GM12878 (cell line): ENCODE measurements at regions not wholly inside any gene's neighbourhood (a gene's known extent, or its start where the extent isn't known, plus 50 kb on each side); places are given as distances from the start of the nearest gene placed in this dataset.

ENCODE experiments used
- ATAC-seq: fragments of 200-7000 bp; cut with Tn5 transposase; 3 replicates; pipeline ENCODE4 v1.9.1; 2020; ENCODE audit warnings: mild to moderate bottlenecking, moderate library complexity
- BruUV-seq: library from RNA; stranded (reverse); fragments of 400-500 nt; replicated peaks from 2 replicates; lab custom pipeline; 2021; lab: Mats Ljungman, UMichigan
- CTCF ChIA-PET: fragments of 300-600 bp; sonication (Branson Sonifier 250); formaldehyde crosslinking; extraction: SDS; loops from one replicate; lab custom pipeline; 2021; ENCODE audit warnings: inconsistent platforms; lab: Yijun Ruan, JAX
- POLR2A ChIA-PET: fragments of 350-600 bp; formaldehyde crosslinking; extraction: SDS; loops from one replicate; lab custom pipeline; 2021; ENCODE audit warnings: inconsistent platforms; lab: Charles Lee
- RAD21 ChIA-PET: fragments of 300-600 bp; sonication (Branson Sonifier 250); formaldehyde crosslinking; loops from one replicate; lab custom pipeline; 2023; ENCODE audit warnings: antibody characterized with exemption; ENCODE audit not compliant: unreplicated experiment; lab: Charles Lee
- SMC1A ChIA-PET: fragments of 300-600 bp; sonication (Branson Sonifier 250); formaldehyde crosslinking; loops from one replicate; lab custom pipeline; 2023; ENCODE audit not compliant: unreplicated experiment, uncharacterized antibody; lab: Charles Lee
- DNase-seq: peaks from one replicate; pipeline ENCODE4 v3.0.0-alpha.2; 2011; ENCODE audit warnings: low read depth, low spot score
- FAIRE-seq: peaks from 3 replicates; lab custom pipeline; 2011; peaks lifted over from hg19 to GRCh38; lab: Jason Lieb, UNC
- H2AFZ ChIP-seq: 2 replicates; pipeline ENCODE4 v1.6.0; 2011; ENCODE audit warnings: low read depth, low read length, control low read depth; ENCODE audit not compliant: control insufficient read depth
- H3K27ac ChIP-seq: 2 replicates; pipeline ENCODE4 v1.5.1; 2011; ENCODE audit warnings: control low read depth; ENCODE audit not compliant: control insufficient read depth, insufficient read depth
- H3K27me3 ChIP-seq, 2 experiments: replicated peaks in 1 of 2; 2 replicates each; pipeline versions ENCODE4 v1.6.0 to v1.6.1; 2011; ENCODE audit warnings: low read length in 1 of 2; ENCODE audit not compliant: control insufficient read depth in 2 of 2, insufficient read depth in 2 of 2
- H3K36me3 ChIP-seq, 2 experiments: 2 replicates each; pipeline ENCODE4 v1.5.1; 2011; ENCODE audit warnings: low read length in 1 of 2; ENCODE audit not compliant: control insufficient read depth in 2 of 2, insufficient read depth in 2 of 2
- H3K4me1 ChIP-seq: 2 replicates; pipeline ENCODE4 v1.6.1; 2011; ENCODE audit warnings: mild to moderate bottlenecking, low read length, moderate library complexity, mixed read lengths; ENCODE audit not compliant: control insufficient read depth, insufficient read depth
- H3K4me2 ChIP-seq: 2 replicates; pipeline ENCODE4 v1.6.0; 2011; ENCODE audit warnings: control low read depth; ENCODE audit not compliant: control insufficient read depth, insufficient read depth
- H3K4me3 ChIP-seq: fragments of 200-600 bp; sonication (generic); 2 replicates; pipeline ENCODE4 v1.5.1; 2016
- H3K79me2 ChIP-seq: 2 replicates; pipeline ENCODE4 v1.6.0; 2011; ENCODE audit warnings: low read length; ENCODE audit not compliant: control insufficient read depth, insufficient read depth
- H3K9ac ChIP-seq: 2 replicates; pipeline ENCODE4 v1.8.0; 2011; ENCODE audit warnings: low read length, control low read depth, mixed read lengths; ENCODE audit not compliant: control insufficient read depth, insufficient read depth
- H3K9me3 ChIP-seq: replicated peaks from 3 replicates; pipeline ENCODE4 v1.5.1; 2011; ENCODE audit warnings: mild to moderate bottlenecking, low read length; ENCODE audit not compliant: control insufficient read depth, insufficient read depth
- H4K20me1 ChIP-seq: 2 replicates; pipeline ENCODE4 v1.6.0; 2011; ENCODE audit not compliant: control insufficient read depth, insufficient read depth
- ASH2L ChIP-seq: fragments of 300-600, 200-600 bp; sonication (generic); IDR thresholded peaks from 2 replicates; pipeline ENCODE4 v1.6.1; 2017; ENCODE audit warnings: low read depth, mild to moderate bottlenecking, borderline replicate concordance
- BACH1 ChIP-seq: fragments of 450-650 bp; IDR thresholded peaks from 2 replicates; pipeline ENCODE4 v1.6.1; 2017; ENCODE audit warnings: mild to moderate bottlenecking, borderline replicate concordance
- E2F8 ChIP-seq: fragments of 450-650 bp; IDR thresholded peaks from 2 replicates; pipeline ENCODE4 v1.6.1; 2018; ENCODE audit warnings: mild to moderate bottlenecking, low read depth, moderate library complexity; ENCODE audit not compliant: partially characterized antibody
- GABPA ChIP-seq: IDR thresholded peaks from 2 replicates; pipeline ENCODE4 v1.6.1; 2014; ENCODE audit warnings: antibody characterized with exemption, low read depth, mild to moderate bottlenecking, inconsistent platforms
- POU2F2 ChIP-seq: IDR thresholded peaks from 3 replicates; pipeline ENCODE4 v1.6.1; 2011; ENCODE audit warnings: low read depth, mild to moderate bottlenecking, low read length, borderline replicate concordance
- RB1 ChIP-seq: fragments of 450-650 bp; formaldehyde crosslinking; IDR thresholded peaks from 2 replicates; pipeline ENCODE4 v1.6.1; 2017; ENCODE audit warnings: mild to moderate bottlenecking, borderline replicate concordance
- SIN3A ChIP-seq: IDR thresholded peaks from 2 replicates; pipeline ENCODE4 v1.6.1; 2012; ENCODE audit warnings: low read depth, low read length, improper control_type of control experiment
- USF1 ChIP-seq: IDR thresholded peaks from 2 replicates; pipeline ENCODE4 v1.6.1; 2011; ENCODE audit warnings: borderline replicate concordance, low read depth, mild to moderate bottlenecking, moderate library complexity, mixed read lengths, low read length; ENCODE audit not compliant: insufficient read depth; ENCODE audit errors: extremely low read length
- WRNIP1 ChIP-seq: IDR thresholded peaks from 2 replicates; pipeline ENCODE4 v1.6.1; 2011; ENCODE audit warnings: low read depth, low read length, improper control_type of control experiment, borderline replicate concordance
- WGBS: methylation state at CpG from one replicate; pipeline ENCODE4 v1.1.6; 2016; ENCODE audit warnings: low lambda C conversion rate; ENCODE audit not compliant: insufficient replicate concordance, insufficient coverage; ENCODE audit errors: missing lambda C conversion rate; 5-methylcytosine and 5-hydroxymethylcytosine counted together
- in situ Hi-C: fragments of 300-500 bp; cut with MboI; formaldehyde crosslinking; loops from 9 replicates; pipeline ENCODE4 v1.14.3; 2018; ENCODE audit warnings: mixed read lengths
- intact Hi-C: fragments of 100-400 bp; cut with micrococcal nuclease; formaldehyde crosslinking; loops from one replicate; pipeline ENCODE4 v1.14.2; 2022; ENCODE audit not compliant: unreplicated experiment

DNA sequence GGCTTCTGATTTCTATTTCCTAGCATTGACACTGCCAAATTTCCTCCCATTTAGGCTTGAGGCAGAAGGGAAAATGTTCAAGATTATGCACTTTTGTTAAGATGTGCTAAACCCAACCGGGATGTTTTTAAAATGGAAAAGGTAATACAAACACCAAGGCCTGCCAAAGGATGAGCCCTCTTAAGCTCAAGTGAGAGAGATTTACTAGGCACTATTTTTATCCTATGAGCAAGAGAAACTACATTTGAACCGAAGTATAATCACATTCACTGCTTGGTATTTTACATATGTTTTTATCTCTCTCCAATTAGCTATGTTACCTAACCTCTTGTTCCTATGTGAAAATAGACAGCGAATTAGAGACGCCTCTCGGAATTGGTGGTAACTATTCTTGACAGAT lies 295.8 kb downstream of the GABRB3 start:
- ATAC-seq (no peak), DNase-seq (no peak), FAIRE-seq (no peak)
- no peaks in the 10 kb centered on the region for H4K20me1 ChIP-seq
- ChIA-PET SMC1A (no interaction called here), RAD21 (no interaction called here), POLR2A (no interaction called here), CTCF (no interaction called here)
- intact Hi-C loops = no loop called here
- no peaks in the 10 kb centered on the region for H3K79me2 ChIP-seq
- TF ChIP-seq WRNIP1 = no peak
- TF ChIP-seq GABPA = no peak
- TF ChIP-seq E2F8 = no peak
- TF ChIP-seq RB1 = no peak
- TF ChIP-seq SIN3A = no peak
- no peak for TF ChIP-seq BACH1
- no peak for TF ChIP-seq USF1
- TF ChIP-seq POU2F2 = no peak
- TF ChIP-seq ASH2L = no peak
- no peaks in the 10 kb centered on the region; the same call in 2 of the 3 replicates for H3K9me3 ChIP-seq
- no peaks in the 10 kb centered on the region for H3K36me3 ChIP-seq
- no peak overlapping the region for H3K4me3 ChIP-seq
- H3K27ac ChIP-seq = no peak overlapping the region
- no peaks in the 10 kb centered on the region for H3K27me3 ChIP-seq
- H3K4me2 ChIP-seq = no peak overlapping the region
- no peak overlapping the region for H2AFZ ChIP-seq
- 20% methylated on average over 5 of the region's 5 CpGs for WGBS
- BruUV-seq = no TSS peak
- H3K9ac ChIP-seq = no peak overlapping the region
- in situ Hi-C loops = no loop called here
- no peaks in the 10 kb centered on the region for H3K4me1 ChIP-seq
